Mucosa of stomach (tissue), 1 donor: ENCODE measurements at regions not wholly inside any gene's neighbourhood (a gene's known extent, or its start where the extent isn't known, plus 50 kb on each side); places are given as distances from the start of the nearest gene placed in this dataset.

Experiments
- H3K27me3 ChIP-seq: one replicate; pipeline ENCODE4 v1.7.0; 2013; ENCODE audit warnings: mild to moderate bottlenecking, low read length; ENCODE audit not compliant: control insufficient read depth, insufficient read depth
- H3K36me3 ChIP-seq: one replicate; pipeline ENCODE4 v1.7.0; 2013; ENCODE audit warnings: low read length; ENCODE audit not compliant: control insufficient read depth, insufficient read depth
- H3K4me1 ChIP-seq: one replicate; pipeline ENCODE4 v1.7.0; 2013; ENCODE audit warnings: mild to moderate bottlenecking, low read length; ENCODE audit not compliant: control insufficient read depth, insufficient read depth
- H3K4me3 ChIP-seq: one replicate; pipeline ENCODE4 v1.7.0; 2013; ENCODE audit warnings: low read length
- H3K9ac ChIP-seq: one replicate; pipeline ENCODE4 v1.7.0; 2013; ENCODE audit warnings: mild to moderate bottlenecking, low read length, moderate library complexity
- H3K9me3 ChIP-seq: one replicate; pipeline ENCODE4 v1.7.0; 2013; ENCODE audit warnings: mild to moderate bottlenecking, low read length, moderate library complexity; ENCODE audit not compliant: control insufficient read depth
- donor health status: Pancreatic carcinoma.

GRCh38 chr12:125393569-125393968, 328.3 kb downstream of the AACS start:
- H3K36me3 ChIP-seq, result no peaks in the 10 kb centered on the region
- H3K9me3 ChIP-seq, result no peaks in the 10 kb centered on the region
- no peaks in the 10 kb centered on the region for H3K4me1 ChIP-seq

GRCh38 chr12:125395583-125396215, 330.5 kb downstream of the AACS start:
- no peak overlapping the region for H3K9ac ChIP-seq
- no peaks in the 10 kb centered on the region for H3K4me1 ChIP-seq
- no peaks in the 10 kb centered on the region for H3K27me3 ChIP-seq
- no peaks in the 10 kb centered on the region for H3K9me3 ChIP-seq
- no peaks in the 10 kb centered on the region for H3K36me3 ChIP-seq
- no peak overlapping the region for H3K4me3 ChIP-seq

More at GRCh38 chr12:125393569-125393968, 328.3 kb downstream of the AACS start:
- Histone ChIP-seq H3K9ac (no peak overlapping the region), H3K27me3 (no peaks in the 10 kb centered on the region), H3K4me3 (no peak overlapping the region)

DNA sequence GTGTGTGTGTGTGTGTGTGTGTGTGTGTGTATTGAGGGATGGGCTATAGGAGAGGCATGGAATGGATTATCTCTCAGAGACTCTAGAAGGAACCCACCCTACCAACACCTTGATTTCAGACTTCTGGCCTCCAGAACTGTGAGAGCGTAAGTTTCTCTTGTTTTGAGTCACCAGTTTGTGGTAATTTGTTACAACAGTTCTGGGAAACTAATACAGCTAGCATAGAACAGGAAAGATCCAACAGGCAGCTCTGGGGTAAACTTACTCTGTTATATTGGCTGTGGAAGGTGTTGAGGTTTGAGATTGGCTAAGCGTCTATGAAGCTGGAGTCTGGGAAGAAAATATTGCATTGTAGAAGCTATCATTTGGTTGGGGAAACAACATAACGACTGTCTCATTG, 334.3 kb downstream of the AACS start:
- Histone ChIP-seq H3K36me3 (no peaks in the 10 kb centered on the region), H3K27me3 (no peaks in the 10 kb centered on the region), H3K4me3 (no peak overlapping the region), H3K9ac (no peak overlapping the region), H3K9me3 (no peaks in the 10 kb centered on the region), H3K4me1 (no peaks in the 10 kb centered on the region)

GRCh38 chr12:125402874-125403789, 337.9 kb downstream of the AACS start:
- H3K9me3 ChIP-seq, result no peaks in the 10 kb centered on the region
- no peaks in the 10 kb centered on the region for H3K27me3 ChIP-seq
- no peaks in the 10 kb centered on the region for H3K36me3 ChIP-seq
- H3K4me1 ChIP-seq, result no peaks in the 10 kb centered on the region
- no peak overlapping the region for H3K9ac ChIP-seq
- H3K4me3 ChIP-seq, result no peak overlapping the region

DNA sequence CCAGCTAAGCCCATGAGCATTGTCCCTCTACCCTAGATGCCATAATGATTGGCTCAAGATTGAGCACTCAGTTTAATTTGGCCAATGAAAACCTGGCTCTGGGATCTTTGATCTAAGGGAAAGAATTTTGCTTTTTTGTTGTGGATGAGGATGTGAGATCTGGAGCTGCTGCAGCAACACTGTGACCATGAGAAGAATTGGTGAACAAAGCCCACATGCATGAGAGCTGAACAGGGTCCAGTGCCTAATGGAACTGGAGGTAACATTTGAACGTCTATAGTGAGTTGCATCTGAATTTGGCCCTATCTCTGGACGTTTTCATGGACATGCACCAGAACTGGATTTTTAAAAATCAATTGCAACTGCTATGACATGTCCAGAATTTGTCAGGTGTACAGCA, 338.6 kb downstream of the AACS start:
- no peaks in the 10 kb centered on the region for H3K27me3 ChIP-seq
- no peak overlapping the region for H3K4me3 ChIP-seq
- no peaks in the 10 kb centered on the region for H3K36me3 ChIP-seq
- H3K9me3 ChIP-seq, result no peaks in the 10 kb centered on the region
- no peak overlapping the region for H3K9ac ChIP-seq
- no peaks in the 10 kb centered on the region for H3K4me1 ChIP-seq

GRCh38 chr12:125406131-125406530, 340.9 kb downstream of the AACS start:
- Histone ChIP-seq H3K9me3 (no peaks in the 10 kb centered on the region), H3K4me3 (no peak overlapping the region), H3K27me3 (no peaks in the 10 kb centered on the region), H3K9ac (no peak overlapping the region), H3K4me1 (no peaks in the 10 kb centered on the region), H3K36me3 (no peaks in the 10 kb centered on the region)

GRCh38 chr12:125408718-125409117, 343.5 kb downstream of the AACS start:
- H3K27me3 ChIP-seq, result no peaks in the 10 kb centered on the region
- H3K36me3 ChIP-seq, result no peaks in the 10 kb centered on the region

DNA sequence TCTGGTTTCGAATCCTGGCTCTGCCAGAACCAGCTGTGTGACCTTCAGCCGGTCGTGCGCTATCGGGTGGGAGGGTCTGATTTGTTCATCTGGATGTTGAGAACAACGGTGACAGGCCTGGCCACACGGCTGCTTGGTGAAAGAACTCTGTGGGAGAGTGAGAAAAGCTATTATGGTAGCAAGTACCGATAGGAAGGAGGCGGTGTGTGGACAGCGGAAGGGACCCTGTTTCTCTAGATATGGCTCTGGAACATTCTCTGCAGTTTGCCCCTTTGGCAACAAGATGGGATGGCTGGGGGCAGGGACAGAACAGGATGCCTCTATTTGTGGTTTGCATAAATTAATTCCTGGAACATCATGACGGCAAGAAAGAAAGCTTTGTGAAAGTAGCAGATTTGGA, 347.3 kb downstream of the AACS start:
- no peaks in the 10 kb centered on the region for H3K9me3 ChIP-seq
- no peaks in the 10 kb centered on the region for H3K27me3 ChIP-seq
- no peak overlapping the region for H3K4me3 ChIP-seq
- H3K36me3 ChIP-seq, result no peaks in the 10 kb centered on the region
- no peaks in the 10 kb centered on the region for H3K4me1 ChIP-seq
- no peak overlapping the region for H3K9ac ChIP-seq

More at GRCh38 chr12:125408718-125409117, 343.5 kb downstream of the AACS start:
- H3K4me3 ChIP-seq, result no peak overlapping the region
- H3K9ac ChIP-seq, result no peak overlapping the region
- H3K9me3 ChIP-seq, result no peaks in the 10 kb centered on the region
- H3K4me1 ChIP-seq, result no peaks in the 10 kb centered on the region

DNA sequence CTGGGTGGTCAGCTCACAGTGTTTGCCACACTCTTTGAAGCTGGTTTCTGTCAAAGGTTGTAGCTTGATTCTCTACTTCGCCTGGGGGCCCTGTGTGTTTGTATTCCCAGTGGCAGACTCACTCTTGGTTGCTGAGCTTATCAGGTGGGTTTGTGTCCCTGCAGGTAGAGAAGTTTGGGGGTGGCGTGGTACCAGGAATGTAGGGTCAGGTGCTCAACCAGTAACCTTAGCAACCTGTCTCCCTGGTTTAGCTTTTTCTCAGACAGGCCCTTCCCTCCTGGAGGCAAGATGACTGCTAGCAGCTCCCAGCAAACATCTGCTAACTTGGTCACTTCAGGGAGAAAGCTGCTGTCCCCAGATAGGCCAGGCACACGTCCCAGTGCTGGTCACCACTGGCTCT, 352.2 kb downstream of the AACS start:
- Histone ChIP-seq H3K9ac (no peak overlapping the region), H3K4me3 (no peak overlapping the region), H3K4me1 (no peaks in the 10 kb centered on the region), H3K9me3 (no peaks in the 10 kb centered on the region), H3K27me3 (no peaks in the 10 kb centered on the region), H3K36me3 (no peaks in the 10 kb centered on the region)

DNA sequence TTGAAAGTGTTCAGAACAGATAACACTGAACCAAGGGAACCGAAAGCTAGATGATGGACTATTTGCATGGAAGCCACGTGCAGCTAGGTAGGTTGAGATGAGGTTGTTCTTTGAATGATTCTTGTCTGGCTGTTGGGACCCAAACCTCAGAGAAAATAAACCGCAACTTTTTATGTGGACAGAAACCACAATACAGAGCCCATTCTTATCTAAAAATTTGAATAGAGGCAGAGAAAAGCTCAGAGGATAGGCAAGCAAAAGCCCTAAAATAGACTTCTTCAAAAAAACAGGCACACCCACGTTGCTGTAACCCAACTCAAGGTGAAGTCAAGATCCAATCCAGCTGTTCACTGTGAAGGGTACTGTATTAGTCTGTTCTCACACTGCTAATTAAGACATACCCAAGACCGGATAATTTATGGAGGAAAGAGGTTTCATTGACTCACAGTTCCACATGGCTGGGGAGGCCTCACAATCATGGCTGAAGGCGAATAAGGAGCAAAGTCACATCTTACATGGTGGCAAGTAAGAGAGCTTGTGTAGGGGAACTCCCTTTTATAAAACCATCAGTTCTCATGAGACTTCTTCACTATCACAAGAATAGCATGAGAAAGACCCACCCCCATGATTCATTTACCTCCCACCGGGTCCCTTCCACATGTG, 353.8 kb downstream of the AACS start:
- no peak overlapping the region for H3K4me3 ChIP-seq
- H3K36me3 ChIP-seq, result no peaks in the 10 kb centered on the region
- no peaks in the 10 kb centered on the region for H3K9me3 ChIP-seq
- no peaks in the 10 kb centered on the region for H3K27me3 ChIP-seq
- no peaks in the 10 kb centered on the region for H3K4me1 ChIP-seq
- H3K9ac ChIP-seq, result no peak overlapping the region

DNA sequence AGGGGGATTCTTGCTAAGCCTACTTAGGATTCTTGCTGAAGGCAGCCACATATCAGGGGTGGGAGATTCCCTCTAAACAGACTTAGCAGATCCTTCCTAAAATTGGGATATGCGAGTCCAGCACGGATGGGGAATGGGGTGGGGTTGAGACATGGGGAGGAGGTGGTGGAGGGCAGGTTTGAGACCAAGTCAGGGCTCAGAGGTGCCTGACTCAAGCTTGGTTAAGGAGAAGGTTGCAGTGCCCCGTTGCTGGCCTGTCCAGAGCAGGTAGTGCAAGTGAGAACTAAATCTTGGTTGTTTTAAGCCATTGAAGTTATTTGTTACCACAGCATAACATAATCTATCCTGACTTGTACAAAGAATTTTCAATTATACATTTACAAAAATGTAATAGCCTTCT, 359.7 kb downstream of the AACS start:
- H3K4me3 ChIP-seq, result no peak overlapping the region
- no peak overlapping the region for H3K9ac ChIP-seq
- H3K27me3 ChIP-seq, result no peaks in the 10 kb centered on the region
- H3K4me1 ChIP-seq, result no peaks in the 10 kb centered on the region
- no peaks in the 10 kb centered on the region for H3K36me3 ChIP-seq
- no peaks in the 10 kb centered on the region for H3K9me3 ChIP-seq

GRCh38 chr12:125431516-125431915, 366.3 kb downstream of the AACS start:
- Histone ChIP-seq H3K27me3 (no peaks in the 10 kb centered on the region), H3K9ac (no peak overlapping the region), H3K9me3 (no peaks in the 10 kb centered on the region), H3K36me3 (no peaks in the 10 kb centered on the region), H3K4me3 (no peak overlapping the region), H3K4me1 (no peaks in the 10 kb centered on the region)
